A549 (cell line): ENCODE measurements at regions not wholly inside any gene's neighbourhood (a gene's known extent, or its start where the extent isn't known, plus 50 kb on each side); places are given as distances from the start of the nearest gene placed in this dataset.

Source experiments
- KDM1A ChIP-seq: fragments of 200-600 bp; sonication (generic); IDR thresholded peaks from 2 replicates; pipeline ENCODE4 v1.6.1; 2016; ENCODE audit warnings: low read depth, mild to moderate bottlenecking
- TF ChIP-seq, protein P1 (sequence below): fragments of >200 bp; sonication (Bioruptor Twin); formaldehyde crosslinking; IDR thresholded peaks from 3 replicates; pipeline ENCODE4 v1.5.1; 2016

DNA sequence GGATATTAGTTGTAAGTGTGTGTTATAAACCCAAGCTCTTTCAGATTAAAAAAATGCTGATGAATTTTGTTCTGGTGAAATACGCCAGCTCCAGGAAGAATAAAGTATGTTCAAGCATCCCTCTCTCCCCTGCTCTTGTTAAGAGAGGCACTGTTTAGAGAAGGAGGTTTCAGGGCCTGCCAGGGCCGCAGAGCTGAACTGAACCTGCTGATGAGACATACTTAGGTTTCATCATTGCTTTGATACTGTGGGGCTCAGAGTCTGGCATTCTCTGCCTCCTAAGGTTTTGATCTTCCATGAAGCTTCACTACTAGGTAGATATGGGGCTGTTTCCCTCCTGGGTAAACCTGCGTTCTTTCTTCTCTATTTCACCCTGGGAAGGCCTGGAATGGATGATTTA, 175.3 kb upstream of the FAM20A start:
- TF ChIP-seq, protein P1, sequence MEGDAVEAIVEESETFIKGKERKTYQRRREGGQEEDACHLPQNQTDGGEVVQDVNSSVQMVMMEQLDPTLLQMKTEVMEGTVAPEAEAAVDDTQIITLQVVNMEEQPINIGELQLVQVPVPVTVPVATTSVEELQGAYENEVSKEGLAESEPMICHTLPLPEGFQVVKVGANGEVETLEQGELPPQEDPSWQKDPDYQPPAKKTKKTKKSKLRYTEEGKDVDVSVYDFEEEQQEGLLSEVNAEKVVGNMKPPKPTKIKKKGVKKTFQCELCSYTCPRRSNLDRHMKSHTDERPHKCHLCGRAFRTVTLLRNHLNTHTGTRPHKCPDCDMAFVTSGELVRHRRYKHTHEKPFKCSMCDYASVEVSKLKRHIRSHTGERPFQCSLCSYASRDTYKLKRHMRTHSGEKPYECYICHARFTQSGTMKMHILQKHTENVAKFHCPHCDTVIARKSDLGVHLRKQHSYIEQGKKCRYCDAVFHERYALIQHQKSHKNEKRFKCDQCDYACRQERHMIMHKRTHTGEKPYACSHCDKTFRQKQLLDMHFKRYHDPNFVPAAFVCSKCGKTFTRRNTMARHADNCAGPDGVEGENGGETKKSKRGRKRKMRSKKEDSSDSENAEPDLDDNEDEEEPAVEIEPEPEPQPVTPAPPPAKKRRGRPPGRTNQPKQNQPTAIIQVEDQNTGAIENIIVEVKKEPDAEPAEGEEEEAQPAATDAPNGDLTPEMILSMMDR, result no peak
- no peak for TF ChIP-seq KDM1A
